GM13977 (cell line): ENCODE measurements at regions not wholly inside any gene's neighbourhood (a gene's known extent, or its start where the extent isn't known, plus 50 kb on each side); places are given as distances from the start of the nearest gene placed in this dataset.
"Not testable (repeated sequence)": the region's sequence is repeated elsewhere in the genome, so short reads cannot be mapped to it uniquely, and the experiment has no call there.

ENCODE experiments used
- DNase-seq: peaks from one replicate; pipeline ENCODE4 v3.0.0; 2012; ENCODE audit warnings: low spot score
- in situ Hi-C: fragments of 300-500 bp; cut with MboI; formaldehyde crosslinking; loops from one replicate; pipeline ENCODE4 v1.12.0; 2022; ENCODE audit warnings: low sequenced_read_pairs, low pct_unique_long_range_greater_than_20kb, mixed read lengths, inconsistent platforms; ENCODE audit not compliant: unreplicated experiment
- TF ChIP-seq, protein P1 (sequence below): IDR thresholded peaks from 2 replicates; pipeline ENCODE4 v1.5.1; 2012; ENCODE audit warnings: mild to moderate bottlenecking, control low read depth; ENCODE audit not compliant: insufficient read depth; ENCODE audit errors: extremely low read depth, missing control alignments

DNA sequence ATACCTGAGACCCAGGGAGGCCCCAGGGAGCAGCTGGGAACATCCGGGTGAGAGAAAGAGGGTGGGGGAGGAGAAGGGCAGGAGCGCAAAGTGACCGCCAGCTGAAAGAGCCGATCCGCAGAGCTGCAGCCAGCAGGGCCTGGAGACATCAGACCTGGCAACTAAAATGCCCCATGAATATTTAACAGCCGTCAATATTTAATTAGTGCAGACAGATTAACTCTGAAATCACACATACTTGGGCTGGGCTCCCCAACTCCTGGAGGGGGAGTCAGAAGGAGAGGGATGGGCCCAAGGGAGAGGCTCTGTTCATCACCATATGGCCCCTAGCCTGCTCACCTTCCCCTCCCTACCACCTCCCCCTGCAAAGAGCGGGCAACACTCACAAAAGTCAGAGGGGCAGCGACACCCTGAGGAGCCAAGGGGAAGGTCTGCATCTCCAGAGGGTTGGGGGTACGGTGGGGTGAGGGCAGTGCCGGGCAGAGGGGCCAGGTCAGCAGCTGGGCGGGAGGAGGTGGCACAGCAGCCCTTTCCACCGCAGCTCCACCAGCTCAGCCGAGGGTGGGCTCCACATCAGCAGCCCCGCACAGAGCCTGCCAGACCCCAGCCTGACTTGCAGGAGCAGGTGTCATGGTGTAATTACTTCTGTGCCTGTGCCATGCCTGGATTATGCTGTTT lies 61.9 kb upstream of the CCL1 start:
- in situ Hi-C loops, result loop anchor here (25.0 kb wide), 1 partner anchor 687 kb away; the partner anchor contains the start of genes FNDC8 and RAD51D
- DNase-seq, result no peak
- TF ChIP-seq, protein P1, sequence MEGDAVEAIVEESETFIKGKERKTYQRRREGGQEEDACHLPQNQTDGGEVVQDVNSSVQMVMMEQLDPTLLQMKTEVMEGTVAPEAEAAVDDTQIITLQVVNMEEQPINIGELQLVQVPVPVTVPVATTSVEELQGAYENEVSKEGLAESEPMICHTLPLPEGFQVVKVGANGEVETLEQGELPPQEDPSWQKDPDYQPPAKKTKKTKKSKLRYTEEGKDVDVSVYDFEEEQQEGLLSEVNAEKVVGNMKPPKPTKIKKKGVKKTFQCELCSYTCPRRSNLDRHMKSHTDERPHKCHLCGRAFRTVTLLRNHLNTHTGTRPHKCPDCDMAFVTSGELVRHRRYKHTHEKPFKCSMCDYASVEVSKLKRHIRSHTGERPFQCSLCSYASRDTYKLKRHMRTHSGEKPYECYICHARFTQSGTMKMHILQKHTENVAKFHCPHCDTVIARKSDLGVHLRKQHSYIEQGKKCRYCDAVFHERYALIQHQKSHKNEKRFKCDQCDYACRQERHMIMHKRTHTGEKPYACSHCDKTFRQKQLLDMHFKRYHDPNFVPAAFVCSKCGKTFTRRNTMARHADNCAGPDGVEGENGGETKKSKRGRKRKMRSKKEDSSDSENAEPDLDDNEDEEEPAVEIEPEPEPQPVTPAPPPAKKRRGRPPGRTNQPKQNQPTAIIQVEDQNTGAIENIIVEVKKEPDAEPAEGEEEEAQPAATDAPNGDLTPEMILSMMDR, result no peak

DNA sequence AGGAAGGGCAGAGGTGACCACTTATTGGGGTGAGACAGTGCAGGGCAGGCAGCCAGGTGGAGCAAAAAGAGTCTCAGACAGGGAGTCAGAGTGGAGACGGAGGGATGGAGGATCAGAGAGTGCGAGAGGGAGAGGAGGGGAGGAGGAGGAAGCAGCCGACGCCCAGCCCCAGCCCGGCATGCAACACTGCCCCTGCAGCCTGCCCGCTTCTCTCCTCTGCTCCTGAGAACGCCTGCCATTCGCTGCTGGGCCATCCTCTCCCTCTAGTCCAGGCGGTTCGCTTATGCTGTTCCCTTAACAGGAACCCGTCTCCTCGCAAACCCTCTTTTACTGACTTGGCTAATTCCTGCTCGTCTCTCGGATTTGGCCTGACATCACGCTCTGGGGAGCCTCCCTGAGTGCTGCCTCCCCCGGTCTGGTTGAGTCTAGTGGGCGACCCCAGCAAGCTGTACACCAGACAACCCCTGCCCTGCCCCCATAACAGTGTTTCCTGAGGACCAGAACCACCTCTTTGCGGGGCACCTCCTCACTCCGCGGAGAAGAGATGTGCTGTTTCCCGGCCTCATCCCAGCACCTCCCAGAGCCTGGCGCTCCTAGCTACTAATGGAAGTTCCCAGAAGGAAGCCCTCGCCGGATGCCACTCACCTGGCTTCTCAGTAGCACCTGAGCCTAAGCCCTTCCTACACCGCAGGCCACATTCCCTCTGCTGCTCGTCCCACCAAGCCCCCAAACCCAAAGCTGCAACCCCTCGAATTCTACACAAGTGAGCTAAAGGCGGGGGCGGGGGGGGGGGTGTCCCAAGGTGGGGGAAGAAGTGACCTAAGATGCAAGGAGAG lies 61.2 kb upstream of the CCL1 start:
- no peak for DNase-seq
- in situ Hi-C loops, result loop anchor here (25.0 kb wide), 1 partner anchor 688 kb away; the partner anchor contains the start of genes FNDC8 and RAD51D
- TF ChIP-seq, protein P1, result no peak

DNA sequence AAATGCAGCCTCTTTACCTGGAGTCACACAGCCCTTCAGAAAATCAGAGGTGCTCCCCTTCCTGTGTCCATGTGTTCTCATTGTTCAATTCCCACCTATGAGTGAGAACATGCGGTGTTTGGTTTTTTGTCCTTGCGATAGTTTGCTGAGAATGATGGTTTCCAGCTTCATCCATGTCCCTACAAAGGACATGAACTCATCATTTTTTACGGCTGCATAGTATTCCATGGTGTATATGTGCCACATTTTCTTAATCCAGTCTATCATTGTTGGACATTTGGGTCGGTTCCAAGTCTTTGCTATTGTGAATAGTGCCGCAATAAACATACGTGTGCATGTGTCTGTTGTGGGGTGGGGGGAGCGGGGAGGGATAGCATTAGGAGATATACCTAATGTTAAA lies 60.3 kb upstream of the CCL1 start:
- in situ Hi-C loops, result loop anchor here (25.0 kb wide), 1 partner anchor 689 kb away; the partner anchor contains the start of genes FNDC8 and RAD51D
- not testable (repeated sequence) for DNase-seq

DNA sequence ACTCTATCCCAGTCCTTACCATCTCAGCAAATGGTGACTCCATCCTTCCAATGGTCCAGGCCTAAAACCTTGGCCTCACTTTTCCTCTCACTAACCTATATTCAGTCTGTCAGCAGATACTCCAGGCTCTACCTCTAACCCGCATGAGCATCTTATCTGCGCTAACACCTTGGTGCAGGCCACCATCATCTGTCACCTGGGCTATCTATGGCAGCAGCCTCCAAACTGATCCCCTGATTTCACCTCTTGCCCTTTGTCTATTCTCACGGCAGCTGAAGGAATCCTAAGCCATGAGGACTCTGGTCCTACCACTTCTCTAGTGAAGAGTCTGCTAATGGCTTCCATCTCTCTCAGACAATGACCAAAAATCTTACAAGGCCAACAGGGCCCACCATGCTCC lies 57.9 kb upstream of the CCL1 start:
- DNase-seq, result no peak
- TF ChIP-seq, protein P1, result no peak
- in situ Hi-C loops, result loop anchor here (25.0 kb wide), 1 partner anchor 691 kb away; the partner anchor contains the start of genes FNDC8 and RAD51D

DNA sequence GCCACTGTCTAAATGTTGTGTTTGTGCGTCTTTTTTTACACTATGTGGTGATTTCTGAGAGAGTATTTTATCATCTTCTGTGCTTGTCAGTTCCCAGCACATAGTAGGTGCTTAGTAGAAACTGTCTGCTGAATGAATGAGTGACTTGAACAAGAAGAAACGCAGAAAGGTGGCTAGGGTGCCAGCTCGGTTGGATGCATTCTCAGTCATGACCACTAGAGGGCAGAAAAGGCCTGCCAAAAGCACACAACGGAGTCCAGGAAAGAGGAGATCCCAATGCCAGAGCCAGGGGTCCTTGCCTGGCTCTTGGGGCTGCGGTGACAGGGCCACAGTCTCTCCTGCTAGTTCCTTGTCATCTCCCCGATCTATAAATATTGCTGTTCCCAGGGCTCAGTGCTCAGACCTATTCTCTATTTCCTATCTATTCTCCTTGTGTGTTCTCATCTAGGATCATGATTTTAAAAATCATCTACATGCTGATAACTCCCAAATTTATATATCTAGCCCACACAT lies 57.3 kb upstream of the CCL1 start:
- DNase-seq, result peak; percentile 74
- in situ Hi-C loops, result loop anchor here (25.0 kb wide), 1 partner anchor 692 kb away; the partner anchor contains the start of genes FNDC8 and RAD51D
- TF ChIP-seq, protein P1, result peak; percentile 86

DNA sequence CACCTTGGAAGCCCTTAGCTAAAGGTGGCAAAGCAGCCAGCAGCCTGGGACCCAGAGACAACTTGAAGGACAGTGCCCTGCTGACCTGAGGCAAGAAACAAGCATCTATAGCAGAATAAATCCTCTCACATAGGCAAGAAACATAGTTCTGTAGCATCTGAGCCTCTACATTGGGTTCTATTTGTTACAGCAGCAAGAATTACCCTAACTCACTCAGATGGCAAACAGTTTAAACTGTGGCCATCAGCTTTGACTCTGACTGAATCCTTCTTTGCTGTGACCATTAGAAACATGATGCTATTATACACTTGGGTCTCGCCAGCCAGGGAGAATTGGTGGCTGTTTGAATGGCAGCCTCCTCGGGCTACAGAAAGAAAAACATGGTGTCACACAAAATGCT lies 53.1 kb upstream of the CCL1 start:
- no peak for DNase-seq
- TF ChIP-seq, protein P1, result no peak
- in situ Hi-C loops, result loop anchor here (25.0 kb wide), 1 partner anchor 696 kb away; the partner anchor contains the start of genes FNDC8 and RAD51D
